K562 (cell line): ENCODE measurements at regions not wholly inside any gene's neighbourhood (a gene's known extent, or its start where the extent isn't known, plus 50 kb on each side); places are given as distances from the start of the nearest gene placed in this dataset.

ENCODE experiments used
- ATAC-seq: fragments of 200-7000 bp; cut with Tn5 transposase; 3 replicates; pipeline ENCODE4 v1.9.1; 2020; ENCODE audit warnings: moderate library complexity
- BruUV-seq: library from RNA; stranded (reverse); fragments of 400-500 nt; replicated peaks from 2 replicates; lab custom pipeline; 2021; lab: Mats Ljungman, UMichigan
- CTCF ChIA-PET: fragments of 300-600 bp; formaldehyde crosslinking; extraction: SDS; loops from one replicate; lab custom pipeline; 2021; ENCODE audit warnings: low intra/inter-chr PET ratio; lab: Yijun Ruan, JAX
- POLR2A ChIA-PET: fragments of 300-600, 350-650 bp; sonication (Branson Sonifier 250); formaldehyde crosslinking; extraction: SDS; loops from one replicate; lab custom pipeline; 2021; ENCODE audit warnings: antibody characterized with exemption, inconsistent platforms; lab: Yijun Ruan, JAX
- DNase-seq, 4 experiments: peaks; one replicate each; pipeline versions ENCODE4 v3.0.0 to v3.0.0-alpha.2; 2011 to 2018; ENCODE audit warnings: low spot score in 3 of 4, mixed read lengths in 3 of 4; ENCODE audit errors: extremely low read depth in 1 of 4
- FAIRE-seq: peaks from 2 replicates; lab custom pipeline; 2011; peaks lifted over from hg19 to GRCh38; lab: Jason Lieb, UNC
- H2AFZ ChIP-seq: 2 replicates; pipeline ENCODE4 v1.6.0; 2011; ENCODE audit warnings: low read depth, low read length, control low read depth, inconsistent platforms
- H3K27ac ChIP-seq: fragments of 200-600 bp; 3 replicates; pipeline ENCODE4 v1.8.0; 2011; ENCODE audit warnings: low read depth, mild to moderate bottlenecking, control low read depth, inconsistent platforms, low read length, moderate library complexity, mixed read lengths; ENCODE audit errors: extremely low read depth
- H3K27me3 ChIP-seq, 2 experiments: fragments of 300-600 bp in 1 of 2; 2 replicates in 1 of 2; 3 replicates in 1 of 2; pipeline versions ENCODE4 v1.6.0 to v1.8.0; 2011; ENCODE audit warnings: inconsistent platforms in 2 of 2, low read length in 2 of 2, mild to moderate bottlenecking in 1 of 2, mixed read lengths in 1 of 2, moderate library complexity in 1 of 2; ENCODE audit not compliant: control insufficient read depth in 2 of 2, insufficient read depth in 2 of 2
- H3K36me3 ChIP-seq: fragments of 300-600 bp; 3 replicates; pipeline ENCODE4 v1.8.0; 2011; ENCODE audit warnings: mild to moderate bottlenecking, low read length, inconsistent platforms; ENCODE audit not compliant: control insufficient read depth, insufficient read depth
- H3K4me1 ChIP-seq, 2 experiments: fragments of 200-600 bp in 1 of 2; replicated peaks in 1 of 2; 2 replicates in 1 of 2; 3 replicates in 1 of 2; pipeline versions ENCODE4 v1.5.1 to v1.8.0; 2011; ENCODE audit warnings: inconsistent platforms in 2 of 2, low read length in 2 of 2, mild to moderate bottlenecking in 1 of 2, mixed read lengths in 1 of 2, moderate library complexity in 1 of 2; ENCODE audit not compliant: control insufficient read depth in 2 of 2, insufficient read depth in 2 of 2
- H3K4me2 ChIP-seq: 2 replicates; pipeline ENCODE4 v1.6.1; 2011; ENCODE audit warnings: low read length, control low read depth, inconsistent platforms, mixed read lengths; ENCODE audit not compliant: insufficient read depth
- H3K4me3 ChIP-seq: fragments of 200-600 bp; sonication (generic), shearing (Covaris generic); 2 replicates; pipeline ENCODE4 v1.5.1; 2016; ENCODE audit warnings: control low read depth, inconsistent platforms
- H3K79me2 ChIP-seq: fragments of 200-600 bp; 3 replicates; pipeline ENCODE4 v1.8.0; 2011; ENCODE audit warnings: low read length, inconsistent platforms; ENCODE audit not compliant: control insufficient read depth, insufficient read depth
- H3K9ac ChIP-seq, 2 experiments: 2 replicates each; pipeline versions ENCODE4 v1.6.0 to v1.6.1; 2011; ENCODE audit warnings: low read depth in 2 of 2, low read length in 2 of 2, control low read depth in 1 of 2, inconsistent platforms in 1 of 2, mild to moderate bottlenecking in 1 of 2, mixed read lengths in 1 of 2; ENCODE audit not compliant: insufficient read depth in 1 of 2
- H3K9me1 ChIP-seq: one replicate; pipeline ENCODE4 v1.6.0; 2011; ENCODE audit warnings: inconsistent platforms, mild to moderate bottlenecking, low read length, moderate library complexity; ENCODE audit not compliant: control insufficient read depth, insufficient read depth
- H3K9me3 ChIP-seq: replicated peaks from 2 replicates; pipeline ENCODE4 v1.5.1; 2011; ENCODE audit warnings: low read depth, low read length, inconsistent platforms; ENCODE audit not compliant: control insufficient read depth, insufficient read depth
- H4K20me1 ChIP-seq: replicated peaks from 2 replicates; pipeline ENCODE4 v1.6.1; 2011; ENCODE audit warnings: low read length, inconsistent platforms, mixed read lengths; ENCODE audit not compliant: control insufficient read depth, insufficient read depth
- CBFA2T3 ChIP-seq: fragments of 450-650 bp; IDR thresholded peaks from 2 replicates; pipeline ENCODE4 v1.6.1; 2017
- FOXK2 ChIP-seq, 2 experiments: fragments of 450-650 bp; IDR thresholded peaks in 1 of 2; conservative IDR thresholded peaks in 1 of 2; 2 replicates each; pipeline ENCODE4 v1.6.1; 2016; ENCODE audit warnings: low read depth in 2 of 2, mild to moderate bottlenecking in 1 of 2
- GTF2F1 ChIP-seq: IDR thresholded peaks from 2 replicates; pipeline ENCODE4 v1.6.1; 2011; ENCODE audit warnings: low read depth, low read length, improper control_type of control experiment
- KAT2B ChIP-seq: IDR thresholded peaks from one replicate; pipeline ENCODE4 v1.6.1; 2012; ENCODE audit warnings: low read depth, mild to moderate bottlenecking, control low read depth, inconsistent platforms, low read length, moderate library complexity
- MTA3 ChIP-seq: fragments of 450-650 bp; formaldehyde crosslinking; IDR thresholded peaks from 2 replicates; pipeline ENCODE4 v1.6.1; 2017; ENCODE audit warnings: mild to moderate bottlenecking, borderline replicate concordance
- NCOA4 ChIP-seq: fragments of 450-650 bp; IDR thresholded peaks from 2 replicates; pipeline ENCODE4 v1.6.1; 2018; ENCODE audit warnings: mild to moderate bottlenecking; ENCODE audit not compliant: partially characterized antibody
- NFE2L1 ChIP-seq: fragments of 450-650 bp; IDR thresholded peaks from 2 replicates; pipeline ENCODE4 v1.6.1; 2016; ENCODE audit warnings: missing genetic modification characterization, low read depth, mild to moderate bottlenecking, missing compliant biosample characterization, moderate library complexity, borderline replicate concordance
- SIX5 ChIP-seq, 2 experiments: IDR thresholded peaks; 2 replicates each; pipeline ENCODE4 v1.6.1; 2011; ENCODE audit warnings: low read length in 2 of 2, borderline replicate concordance in 1 of 2, low read depth in 1 of 2, mild to moderate bottlenecking in 1 of 2, moderate library complexity in 1 of 2; ENCODE audit not compliant: insufficient read depth in 1 of 2
- ZKSCAN8 ChIP-seq: fragments of 200-800 bp; sonication (Bioruptor generic); IDR thresholded peaks from 2 replicates; pipeline ENCODE4 v1.6.1; 2016; ENCODE audit warnings: missing genetic modification characterization, missing compliant biosample characterization
- ZNF174 ChIP-seq: fragments of 250-450 bp; sonication (Bioruptor Pico); IDR thresholded peaks from 2 replicates; pipeline ENCODE4 v1.4.0; 2020; ENCODE audit warnings: mild to moderate bottlenecking
- ZNF263 ChIP-seq: sonication (generic); formaldehyde crosslinking; IDR thresholded peaks from 2 replicates; pipeline ENCODE4 v1.8.0; 2022; ENCODE audit warnings: mild to moderate bottlenecking, missing genetic modification reagents, borderline replicate concordance
- ZNF512 ChIP-seq: IDR thresholded peaks from 2 replicates; pipeline ENCODE4 v1.6.1; 2016; ENCODE audit warnings: missing genetic modification characterization, missing compliant biosample characterization
- WGBS: fragments of 100-300 bp; shearing (Covaris generic); methylation state at CpG from one replicate; pipeline ENCODE4 v1.1.6; 2016; ENCODE audit warnings: low coverage, mixed read lengths; ENCODE audit not compliant: insufficient coverage; ENCODE audit errors: missing lambda C conversion rate; 5-methylcytosine and 5-hydroxymethylcytosine counted together
- in situ Hi-C: fragments of 300-500 bp; cut with MboI; formaldehyde crosslinking; loops from 4 replicates; pipeline ENCODE4 v1.15.0; 2018; ENCODE audit warnings: inconsistent platforms, mixed read lengths
- intact Hi-C: fragments of 100-400 bp; cut with micrococcal nuclease; formaldehyde crosslinking; loops from 2 replicates; pipeline ENCODE4 v1.14.2; 2022
- TF ChIP-seq, protein P1 (sequence below), 3 experiments: IDR thresholded peaks in 2 of 3; conservative IDR thresholded peaks in 1 of 3; 2 replicates each; pipeline ENCODE4 v1.5.1; 2011 to 2012; ENCODE audit warnings: low read length in 3 of 3, mild to moderate bottlenecking in 3 of 3, control low read depth in 2 of 3, improper control_type of control experiment in 1 of 3, inconsistent platforms in 1 of 3, low read depth in 1 of 3, mixed read lengths in 1 of 3, moderate library complexity in 1 of 3; ENCODE audit not compliant: insufficient read depth in 2 of 3

GRCh38 chr10:36679554-36679953, 445.8 kb upstream of the ANKRD30A start:
- WGBS: 3% methylated on average over 9 of the region's 9 CpGs
- TF ChIP-seq NFE2L1 (tag) (no peak), ZNF263 (CRISPR knock-in tag) (no peak), GTF2F1 (no peak)
- no peak overlapping the region for H3K4me2 ChIP-seq
- FAIRE-seq (no peak), ATAC-seq (no peak), DNase-seq (no peak)
- H3K27me3 ChIP-seq: no peaks in the 10 kb centered on the region
- CTCF ChIA-PET: no interaction called here
- no TSS peak for BruUV-seq
- H3K27ac ChIP-seq: no peak overlapping the region
- H3K4me3 ChIP-seq: no peak overlapping the region
- in situ Hi-C loops (no loop called here), intact Hi-C loops (no loop called here)
- no peak overlapping the region for H2AFZ ChIP-seq
- no peaks in the 10 kb centered on the region for H3K4me1 ChIP-seq
- H4K20me1 ChIP-seq: no peaks in the 10 kb centered on the region
- H3K9ac ChIP-seq: no peak overlapping the region
- no peaks in the 10 kb centered on the region for H3K9me3 ChIP-seq
- no peaks in the 10 kb centered on the region for H3K79me2 ChIP-seq
- H3K36me3 ChIP-seq: no peaks in the 10 kb centered on the region
- H3K9me1 ChIP-seq: no peaks in the 10 kb centered on the region
- POLR2A ChIA-PET: no interaction called here

DNA sequence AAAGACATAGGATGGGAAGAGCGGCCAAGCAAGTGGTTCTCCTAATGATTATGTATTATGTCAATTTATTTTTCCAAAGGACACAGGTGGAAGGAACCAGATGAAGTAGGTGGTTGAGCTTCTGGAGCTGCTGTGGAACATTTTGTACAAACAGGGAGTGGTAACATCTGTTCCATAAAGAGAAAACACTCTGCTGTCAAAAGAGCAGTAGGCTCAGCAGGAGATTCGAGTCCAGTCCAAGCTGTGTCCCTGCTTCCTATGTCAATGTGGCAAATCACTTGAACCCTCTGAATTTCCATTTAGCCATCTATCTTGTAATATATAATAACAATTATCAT, 448.0 kb upstream of the ANKRD30A start:
- TF ChIP-seq KAT2B: no peak
- TF ChIP-seq CBFA2T3: no peak
- no peak for TF ChIP-seq SIX5 (IDR thresholded peaks at IDR 0.05; ENCODE audit: borderline replicate concordance in 1 of 2, insufficient read depth in 1 of 2, low read depth in 1 of 2, low read length in 2 of 2)
- no peak for TF ChIP-seq ZKSCAN8
- no peak for TF ChIP-seq NCOA4
- TF ChIP-seq, protein P1, sequence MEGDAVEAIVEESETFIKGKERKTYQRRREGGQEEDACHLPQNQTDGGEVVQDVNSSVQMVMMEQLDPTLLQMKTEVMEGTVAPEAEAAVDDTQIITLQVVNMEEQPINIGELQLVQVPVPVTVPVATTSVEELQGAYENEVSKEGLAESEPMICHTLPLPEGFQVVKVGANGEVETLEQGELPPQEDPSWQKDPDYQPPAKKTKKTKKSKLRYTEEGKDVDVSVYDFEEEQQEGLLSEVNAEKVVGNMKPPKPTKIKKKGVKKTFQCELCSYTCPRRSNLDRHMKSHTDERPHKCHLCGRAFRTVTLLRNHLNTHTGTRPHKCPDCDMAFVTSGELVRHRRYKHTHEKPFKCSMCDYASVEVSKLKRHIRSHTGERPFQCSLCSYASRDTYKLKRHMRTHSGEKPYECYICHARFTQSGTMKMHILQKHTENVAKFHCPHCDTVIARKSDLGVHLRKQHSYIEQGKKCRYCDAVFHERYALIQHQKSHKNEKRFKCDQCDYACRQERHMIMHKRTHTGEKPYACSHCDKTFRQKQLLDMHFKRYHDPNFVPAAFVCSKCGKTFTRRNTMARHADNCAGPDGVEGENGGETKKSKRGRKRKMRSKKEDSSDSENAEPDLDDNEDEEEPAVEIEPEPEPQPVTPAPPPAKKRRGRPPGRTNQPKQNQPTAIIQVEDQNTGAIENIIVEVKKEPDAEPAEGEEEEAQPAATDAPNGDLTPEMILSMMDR (IDR thresholded peaks at IDR 0.05 in 2 of 3, conservative IDR thresholded peaks at IDR 0.05 in 1 of 3; ENCODE audit: insufficient read depth in 2 of 3, low read depth in 1 of 3, low read length in 3 of 3): no peak
- TF ChIP-seq FOXK2 (conservative IDR thresholded peaks at IDR 0.05 in 1 of 2, IDR thresholded peaks at IDR 0.05 in 1 of 2; ENCODE audit: low read depth in 2 of 2): no peak
- no peak for TF ChIP-seq MTA3
- no peak for TF ChIP-seq ZNF174
- no peak for TF ChIP-seq ZNF512 (tag)
- no peak for FAIRE-seq
- in situ Hi-C loops (no loop called here), intact Hi-C loops (no loop called here)
- ChIA-PET CTCF (no interaction called here), POLR2A (no interaction called here)
- H2AFZ ChIP-seq: no peak overlapping the region
- H3K4me1 ChIP-seq: no peaks in the 10 kb centered on the region
- no TSS peak for BruUV-seq
- H3K79me2 ChIP-seq: no peaks in the 10 kb centered on the region
- no peak overlapping the region for H3K9ac ChIP-seq
- H3K4me3 ChIP-seq: no peak overlapping the region
- no peak for DNase-seq
- no peak overlapping the region for H3K4me2 ChIP-seq
- H3K27ac ChIP-seq: no peak overlapping the region
- no peaks in the 10 kb centered on the region for H3K36me3 ChIP-seq
- no peak for ATAC-seq
- no peaks in the 10 kb centered on the region for H3K27me3 ChIP-seq
- H3K9me3 ChIP-seq: no peaks in the 10 kb centered on the region
- 8% methylated on average over 2 of the region's 2 CpGs for WGBS
- H3K9me1 ChIP-seq: no peaks in the 10 kb centered on the region
- H4K20me1 ChIP-seq: no peaks in the 10 kb centered on the region
